GM23248 (cell line): ENCODE measurements at regions not wholly inside any gene's neighbourhood (a gene's known extent, or its start where the extent isn't known, plus 50 kb on each side); places are given as distances from the start of the nearest gene placed in this dataset.
A peak's percentile ranks its signal among the peaks of the same experiment; 100 is the strongest.

Experiments
- DNase-seq: peaks from one replicate; pipeline ENCODE4 v3.0.0-alpha.2; 2015
- H2AFZ ChIP-seq: fragments of 200-600 bp; sonication (generic); 2 replicates; pipeline ENCODE4 v1.6.1; 2016; ENCODE audit warnings: antibody characterized with exemption
- H3F3A ChIP-seq: fragments of 200-600 bp; sonication (generic); 2 replicates; pipeline ENCODE4 v1.6.1; 2016; ENCODE audit warnings: mild to moderate bottlenecking, antibody characterized with exemption, mixed run types; ENCODE audit not compliant: insufficient read depth
- H3K27ac ChIP-seq: fragments of 200-600 bp; sonication (generic); 2 replicates; pipeline ENCODE4 v1.5.1; 2016; ENCODE audit warnings: mild to moderate bottlenecking
- H3K27me3 ChIP-seq: fragments of 200-600 bp; sonication (generic); replicated peaks from 2 replicates; pipeline ENCODE4 v1.6.1; 2016; ENCODE audit warnings: mild to moderate bottlenecking; ENCODE audit not compliant: insufficient read depth
- H3K36me3 ChIP-seq: fragments of 200-600 bp; sonication (generic); 2 replicates; pipeline ENCODE4 v1.6.1; 2016; ENCODE audit warnings: low read depth, mild to moderate bottlenecking
- H3K4me1 ChIP-seq: fragments of 200-600 bp; sonication (generic); 2 replicates; pipeline ENCODE4 v1.6.1; 2016; ENCODE audit warnings: mild to moderate bottlenecking; ENCODE audit not compliant: insufficient read depth
- H3K4me2 ChIP-seq: fragments of 200-600 bp; sonication (generic); one replicate; pipeline ENCODE4 v1.6.1; 2016; ENCODE audit warnings: mild to moderate bottlenecking; ENCODE audit not compliant: unreplicated experiment
- H3K4me3 ChIP-seq: fragments of 200-600 bp; sonication (generic); 2 replicates; pipeline ENCODE4 v1.5.1; 2016; ENCODE audit warnings: mild to moderate bottlenecking
- H3K79me2 ChIP-seq: fragments of 200-600 bp; sonication (generic); 2 replicates; pipeline ENCODE4 v1.6.1; 2016; ENCODE audit warnings: mild to moderate bottlenecking; ENCODE audit not compliant: insufficient read depth
- H3K9ac ChIP-seq: fragments of 200-600 bp; sonication (generic); 2 replicates; pipeline ENCODE4 v1.6.1; 2016; ENCODE audit warnings: mild to moderate bottlenecking
- H3K9me2 ChIP-seq: fragments of 200-600 bp; sonication (generic); 2 replicates; pipeline ENCODE4 v1.6.1; 2016; ENCODE audit warnings: mixed run types, mild to moderate bottlenecking, moderate library complexity; ENCODE audit not compliant: insufficient read depth
- H3K9me3 ChIP-seq: fragments of 200-600 bp; sonication (generic); one replicate; pipeline ENCODE4 v1.6.1; 2017; ENCODE audit warnings: low read depth
- H4K20me1 ChIP-seq: fragments of 200-600 bp; sonication (generic); 2 replicates; pipeline ENCODE4 v1.6.0; 2016; ENCODE audit not compliant: insufficient read depth
- EZH2 ChIP-seq: fragments of 200-600 bp; sonication (generic); IDR thresholded peaks from 2 replicates; pipeline ENCODE4 v1.6.1; 2018; ENCODE audit warnings: antibody characterized with exemption, mild to moderate bottlenecking; ENCODE audit not compliant: insufficient read depth, poor library complexity, severe bottlenecking
- EZH2phosphoT487 ChIP-seq: fragments of 200-600 bp; sonication (generic); IDR thresholded peaks from 2 replicates; pipeline ENCODE4 v1.6.1; 2018; ENCODE audit warnings: antibody characterized with exemption, moderate library complexity, mild to moderate bottlenecking, low read depth; ENCODE audit not compliant: insufficient read depth
- WGBS, 2 experiments: methylation state at CpG; one replicate each; pipeline ENCODE4 v1.1.6; 2015 to 2017; ENCODE audit warnings: low lambda C conversion rate in 2 of 2, low coverage in 1 of 2; ENCODE audit errors: missing lambda C conversion rate in 2 of 2; 5-methylcytosine and 5-hydroxymethylcytosine counted together
- in situ Hi-C: fragments of 300-500 bp; cut with MboI; formaldehyde crosslinking; loops from 2 replicates; pipeline ENCODE4 v1.15.0; 2020

- no peak overlapping the region for H3K27ac ChIP-seq
- in situ Hi-C loops = no loop called here
- WGBS, 2 experiments = 0 to 11% methylated on average over 1 of the region's 1 CpG
These were observed 250.9 kb downstream of the KIF20B start for GRCh38 chr10:89952325-89952724.

GRCh38 chr10:89952751-89953150 lies 251.4 kb downstream of the KIF20B start:
- Histone ChIP-seq H3K9me2 (no peaks in the 10 kb centered on the region), H3K27ac (no peak overlapping the region), H3K27me3 (no peaks in the 10 kb centered on the region; the same call in 1 of the 2 replicates), H3K9me3 (no peaks in the 10 kb centered on the region), H3K4me3 (no peak overlapping the region), H3K9ac (no peak overlapping the region), H2AFZ (no peak overlapping the region), H4K20me1 (no peaks in the 10 kb centered on the region), H3K36me3 (no peaks in the 10 kb centered on the region), H3F3A (no peaks in the 10 kb centered on the region), H3K4me1 (no peaks in the 10 kb centered on the region), H3K79me2 (no peaks in the 10 kb centered on the region), H3K4me2 (no peak overlapping the region)
- in situ Hi-C loops = no loop called here
- TF ChIP-seq EZH2 (no peak), EZH2phosphoT487 (no peak)
- no peak for DNase-seq

More at GRCh38 chr10:89952325-89952724, 250.9 kb downstream of the KIF20B start:
- no peaks in the 10 kb centered on the region for H3K9me3 ChIP-seq
- no peak overlapping the region for H3K9ac ChIP-seq
- H3K9me2 ChIP-seq = no peaks in the 10 kb centered on the region
- H4K20me1 ChIP-seq = no peaks in the 10 kb centered on the region
- TF ChIP-seq EZH2phosphoT487 (no peak), EZH2 (no peak)
- no peaks in the 10 kb centered on the region; the same call in 1 of the 2 replicates for H3K27me3 ChIP-seq
- H3K79me2 ChIP-seq = no peaks in the 10 kb centered on the region
- DNase-seq = no peak
- no peak overlapping the region for H3K4me3 ChIP-seq
- no peak overlapping the region for H2AFZ ChIP-seq
- no peaks in the 10 kb centered on the region for H3K36me3 ChIP-seq
- no peak overlapping the region for H3K4me2 ChIP-seq
- no peaks in the 10 kb centered on the region for H3F3A ChIP-seq
- no peaks in the 10 kb centered on the region for H3K4me1 ChIP-seq

GRCh38 chr10:89954061-89954460 lies 252.7 kb downstream of the KIF20B start:
- Histone ChIP-seq H3K27me3 (no peaks in the 10 kb centered on the region; the same call in 1 of the 2 replicates), H3K4me2 (no peak overlapping the region), H3K9me3 (no peaks in the 10 kb centered on the region), H3K4me3 (no peak overlapping the region), H3K9me2 (no peaks in the 10 kb centered on the region), H4K20me1 (no peaks in the 10 kb centered on the region), H3F3A (no peaks in the 10 kb centered on the region), H3K27ac (no peak overlapping the region), H3K36me3 (no peaks in the 10 kb centered on the region), H3K4me1 (no peaks in the 10 kb centered on the region), H2AFZ (no peak overlapping the region), H3K79me2 (no peaks in the 10 kb centered on the region), H3K9ac (no peak overlapping the region)
- in situ Hi-C loops = no loop called here
- 2 to 5% methylated on average over 3 of the region's 3 CpGs for WGBS, 2 experiments
- DNase-seq = no peak
- no peak for TF ChIP-seq EZH2
- no peak for TF ChIP-seq EZH2phosphoT487

DNA sequence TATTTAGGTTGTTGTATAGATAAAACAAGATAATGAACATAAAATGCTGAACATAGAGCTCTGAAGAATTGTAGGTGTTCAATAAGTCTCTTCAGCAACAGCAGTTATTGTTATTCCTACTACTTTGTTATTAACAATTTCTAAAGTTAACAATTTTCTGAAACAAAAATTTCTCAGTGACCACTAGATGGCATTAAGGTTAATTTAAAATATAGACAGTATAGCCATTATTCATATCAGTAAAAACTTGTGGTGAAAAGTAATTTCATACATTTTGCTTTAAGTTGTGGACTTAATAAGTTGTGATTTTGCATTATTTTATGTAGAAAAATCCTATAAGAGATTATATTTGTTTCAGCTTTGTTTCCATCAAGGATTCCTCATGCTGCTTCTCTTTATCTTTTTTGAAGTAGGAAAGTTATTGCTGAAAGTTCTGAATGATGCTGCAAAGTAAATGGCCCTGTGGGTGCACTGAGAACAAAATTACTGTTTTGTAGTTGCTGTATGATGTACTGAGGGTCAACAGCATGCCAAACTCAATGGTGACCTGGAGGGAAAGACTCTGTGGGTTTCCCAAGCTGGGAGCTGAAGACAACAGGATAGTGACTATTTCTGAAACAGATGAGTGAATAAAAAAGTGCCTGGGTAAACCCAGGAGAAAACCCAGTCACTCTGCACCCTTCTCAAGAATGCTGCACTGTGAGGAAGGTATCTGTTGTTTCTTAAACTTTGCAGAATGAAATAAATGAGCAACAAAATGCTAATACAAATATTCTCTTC lies 253.6 kb downstream of the KIF20B start:
- Histone ChIP-seq H3F3A (no peaks in the 10 kb centered on the region), H3K27ac (no peak overlapping the region), H3K36me3 (no peaks in the 10 kb centered on the region), H3K9me2 (no peaks in the 10 kb centered on the region), H3K4me3 (no peak overlapping the region), H4K20me1 (no peaks in the 10 kb centered on the region), H3K9me3 (no peaks in the 10 kb centered on the region), H3K79me2 (no peaks in the 10 kb centered on the region), H2AFZ (no peak overlapping the region), H3K9ac (no peak overlapping the region), H3K4me1 (no peaks in the 10 kb centered on the region), H3K27me3 (no peaks in the 10 kb centered on the region; the same call in 1 of the 2 replicates), H3K4me2 (no peak overlapping the region)
- DNase-seq = peak; percentile 15
- TF ChIP-seq EZH2 (no peak), EZH2phosphoT487 (no peak)
- in situ Hi-C loops = no loop called here
